ENCODE measurements at regions not wholly inside any gene's neighbourhood (a gene's known extent, or its start where the extent isn't known, plus 50 kb on each side); places are given as distances from the start of the nearest gene placed in this dataset.

DNA sequence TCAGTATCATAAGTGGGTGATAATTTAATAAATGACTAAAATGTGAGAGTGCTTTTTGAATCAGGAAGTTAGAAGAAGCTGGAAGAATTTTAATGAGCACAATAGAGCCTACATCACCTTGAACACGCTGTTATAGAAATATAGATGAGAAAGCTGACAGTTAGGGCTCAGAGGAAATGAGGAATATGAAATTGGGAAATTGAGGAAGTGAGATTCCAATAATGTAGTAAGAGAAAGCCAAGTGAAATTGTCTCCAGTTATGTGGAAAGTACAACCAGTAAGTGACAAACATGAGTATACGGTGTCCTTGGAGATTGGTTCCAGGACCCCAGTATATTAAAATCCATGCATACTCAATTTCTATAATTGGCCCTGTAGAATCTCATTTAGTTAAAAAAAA lies 235.9 kb upstream of the FAM174A start:
- no peak for TF ChIP-seq ZC3H10 (CRISPR knock-in tag; IDR thresholded peaks at IDR 0.05)
- TF ChIP-seq ZNF70 (CRISPR knock-in tag; IDR thresholded peaks at IDR 0.05), result no peak
- TF ChIP-seq, protein P1, sequence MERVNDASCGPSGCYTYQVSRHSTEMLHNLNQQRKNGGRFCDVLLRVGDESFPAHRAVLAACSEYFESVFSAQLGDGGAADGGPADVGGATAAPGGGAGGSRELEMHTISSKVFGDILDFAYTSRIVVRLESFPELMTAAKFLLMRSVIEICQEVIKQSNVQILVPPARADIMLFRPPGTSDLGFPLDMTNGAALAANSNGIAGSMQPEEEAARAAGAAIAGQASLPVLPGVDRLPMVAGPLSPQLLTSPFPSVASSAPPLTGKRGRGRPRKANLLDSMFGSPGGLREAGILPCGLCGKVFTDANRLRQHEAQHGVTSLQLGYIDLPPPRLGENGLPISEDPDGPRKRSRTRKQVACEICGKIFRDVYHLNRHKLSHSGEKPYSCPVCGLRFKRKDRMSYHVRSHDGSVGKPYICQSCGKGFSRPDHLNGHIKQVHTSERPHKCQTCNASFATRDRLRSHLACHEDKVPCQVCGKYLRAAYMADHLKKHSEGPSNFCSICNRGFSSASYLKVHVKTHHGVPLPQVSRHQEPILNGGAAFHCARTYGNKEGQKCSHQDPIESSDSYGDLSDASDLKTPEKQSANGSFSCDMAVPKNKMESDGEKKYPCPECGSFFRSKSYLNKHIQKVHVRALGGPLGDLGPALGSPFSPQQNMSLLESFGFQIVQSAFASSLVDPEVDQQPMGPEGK (CRISPR knock-in tag; IDR thresholded peaks at IDR 0.05; ENCODE audit: borderline replicate concordance), result no peak
- TF ChIP-seq ZNF8 (CRISPR knock-in tag; IDR thresholded peaks at IDR 0.05), result no peak
- no peak for TF ChIP-seq CSDC2 (CRISPR knock-in tag; IDR thresholded peaks at IDR 0.05)
- TF ChIP-seq, protein P2, sequence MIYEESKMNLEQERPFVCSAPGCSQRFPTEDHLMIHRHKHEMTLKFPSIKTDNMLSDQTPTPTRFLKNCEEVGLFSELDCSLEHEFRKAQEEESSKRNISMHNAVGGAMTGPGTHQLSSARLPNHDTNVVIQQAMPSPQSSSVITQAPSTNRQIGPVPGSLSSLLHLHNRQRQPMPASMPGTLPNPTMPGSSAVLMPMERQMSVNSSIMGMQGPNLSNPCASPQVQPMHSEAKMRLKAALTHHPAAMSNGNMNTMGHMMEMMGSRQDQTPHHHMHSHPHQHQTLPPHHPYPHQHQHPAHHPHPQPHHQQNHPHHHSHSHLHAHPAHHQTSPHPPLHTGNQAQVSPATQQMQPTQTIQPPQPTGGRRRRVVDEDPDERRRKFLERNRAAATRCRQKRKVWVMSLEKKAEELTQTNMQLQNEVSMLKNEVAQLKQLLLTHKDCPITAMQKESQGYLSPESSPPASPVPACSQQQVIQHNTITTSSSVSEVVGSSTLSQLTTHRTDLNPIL (CRISPR knock-in tag; IDR thresholded peaks at IDR 0.05; ENCODE audit: low read depth), result no peak
- TF ChIP-seq, protein P3, sequence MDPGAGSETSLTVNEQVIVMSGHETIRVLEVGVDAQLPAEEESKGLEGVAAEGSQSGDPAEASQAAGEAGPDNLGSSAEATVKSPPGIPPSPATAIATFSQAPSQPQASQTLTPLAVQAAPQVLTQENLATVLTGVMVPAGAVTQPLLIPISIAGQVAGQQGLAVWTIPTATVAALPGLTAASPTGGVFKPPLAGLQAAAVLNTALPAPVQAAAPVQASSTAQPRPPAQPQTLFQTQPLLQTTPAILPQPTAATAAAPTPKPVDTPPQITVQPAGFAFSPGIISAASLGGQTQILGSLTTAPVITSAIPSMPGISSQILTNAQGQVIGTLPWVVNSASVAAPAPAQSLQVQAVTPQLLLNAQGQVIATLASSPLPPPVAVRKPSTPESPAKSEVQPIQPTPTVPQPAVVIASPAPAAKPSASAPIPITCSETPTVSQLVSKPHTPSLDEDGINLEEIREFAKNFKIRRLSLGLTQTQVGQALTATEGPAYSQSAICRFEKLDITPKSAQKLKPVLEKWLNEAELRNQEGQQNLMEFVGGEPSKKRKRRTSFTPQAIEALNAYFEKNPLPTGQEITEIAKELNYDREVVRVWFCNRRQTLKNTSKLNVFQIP (CRISPR knock-in tag; IDR thresholded peaks at IDR 0.05; ENCODE audit: borderline replicate concordance, low read depth), result no peak
- TF ChIP-seq ZNF565 (CRISPR knock-in tag; conservative IDR thresholded peaks at IDR 0.05; ENCODE audit: low read depth), result no peak
- no peak for TF ChIP-seq PPARA (CRISPR knock-in tag; IDR thresholded peaks at IDR 0.05; ENCODE audit: borderline replicate concordance)
- no peak for TF ChIP-seq RARB (CRISPR knock-in tag; IDR thresholded peaks at IDR 0.05)
- no peak for TF ChIP-seq ZFP3 (CRISPR knock-in tag; IDR thresholded peaks at IDR 0.05)

Data from SK-N-SH treated with all-trans-retinoic acid at 6 μM for 48 hours (cell line).